ENCODE measurements at regions not wholly inside any gene's neighbourhood (a gene's known extent, or its start where the extent isn't known, plus 50 kb on each side); places are given as distances from the start of the nearest gene placed in this dataset.

GRCh38 chr13:103876571-103876970, 810.4 kb upstream of the SLC10A2 start:
- no peak overlapping the region for H3K4me3 ChIP-seq (ENCODE audit: low read depth, poor library complexity, severe bottlenecking)
- intact Hi-C loops (cut with DNase I; ENCODE audit: low total_unique reads) = no loop called here
- DNase-seq (ENCODE audit: low spot score in 2 of 2) = no peak
- no peak for TF ChIP-seq CTCF (IDR thresholded peaks at IDR 0.05)
- no peak for TF ChIP-seq POLR2A (IDR thresholded peaks at IDR 0.05)
- WGBS, 2 donors = 77 to 78% methylated on average over 6 of the region's 6 CpGs

DNA sequence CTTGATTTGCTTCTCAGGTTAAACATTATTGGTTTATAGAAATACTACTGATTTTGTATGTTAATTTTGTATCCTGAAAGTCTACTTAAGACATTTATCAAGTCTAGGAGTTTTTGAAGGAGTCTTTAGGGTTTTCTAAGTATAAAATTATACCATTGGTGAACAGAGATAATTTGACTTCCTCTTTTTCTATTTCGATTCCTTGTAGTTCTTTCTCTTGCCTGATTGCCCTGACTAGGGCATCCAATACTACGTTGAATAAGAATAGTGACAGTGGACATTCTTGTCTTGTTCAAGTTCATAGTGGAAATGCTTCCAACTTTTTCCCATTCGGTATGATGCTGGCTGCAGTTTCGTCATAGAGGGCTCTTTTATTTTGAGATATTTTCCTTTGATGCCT, 807.5 kb upstream of the SLC10A2 start:
- intact Hi-C loops (cut with DNase I; ENCODE audit: low total_unique reads) = no loop called here
- WGBS, 2 donors = 79 to 83% methylated on average over 4 of the region's 4 CpGs
- no peak for TF ChIP-seq CTCF (IDR thresholded peaks at IDR 0.05)
- TF ChIP-seq POLR2A (IDR thresholded peaks at IDR 0.05) = no peak
- no peak overlapping the region for H3K4me3 ChIP-seq (ENCODE audit: low read depth, poor library complexity, severe bottlenecking)
- no peak for DNase-seq (ENCODE audit: low spot score in 2 of 2)

- DNase-seq (ENCODE audit: low spot score in 2 of 2) = no peak
- intact Hi-C loops (cut with DNase I; ENCODE audit: low total_unique reads) = no loop called here
- WGBS, 2 donors = 82 to 83% methylated on average over 8 of the region's 8 CpGs
- no peak overlapping the region for H3K4me3 ChIP-seq (ENCODE audit: low read depth, poor library complexity, severe bottlenecking)
- TF ChIP-seq CTCF (IDR thresholded peaks at IDR 0.05) (no peak), POLR2A (IDR thresholded peaks at IDR 0.05) (no peak)
These were observed 799.8 kb upstream of the SLC10A2 start for GRCh38 chr13:103866048-103866447.

- no peak for TF ChIP-seq CTCF (IDR thresholded peaks at IDR 0.05)
- no peak for TF ChIP-seq POLR2A (IDR thresholded peaks at IDR 0.05)
- intact Hi-C loops (cut with DNase I; ENCODE audit: low total_unique reads) = no loop called here
- DNase-seq (ENCODE audit: low spot score in 2 of 2) = no peak
- no peak overlapping the region for H3K4me3 ChIP-seq (ENCODE audit: low read depth, poor library complexity, severe bottlenecking)
- 90 to 93% methylated on average over 4 of the region's 4 CpGs for WGBS, 2 donors
These were observed 796.3 kb upstream of the SLC10A2 start for GRCh38 chr13:103862525-103862924.

DNA sequence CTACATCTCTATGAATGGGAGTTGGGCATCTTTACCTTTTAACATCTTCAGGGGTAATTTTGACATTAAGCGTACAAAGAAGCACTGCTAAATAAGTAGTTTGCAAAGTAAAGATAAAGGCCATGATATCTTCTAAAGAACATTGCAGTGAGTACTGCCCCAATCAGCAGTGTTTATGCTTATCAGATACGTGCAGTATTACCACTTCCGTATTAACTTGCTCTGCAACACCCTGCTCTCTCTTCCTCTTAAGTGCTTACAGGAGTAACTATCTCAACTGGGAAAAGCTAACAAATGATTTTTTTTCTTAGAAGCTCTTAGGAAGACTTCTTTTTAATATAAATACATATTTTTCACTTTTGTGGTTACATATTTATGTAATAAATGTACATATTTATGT, 793.7 kb upstream of the SLC10A2 start:
- WGBS, 2 donors = 66 to 68% methylated on average over 3 of the region's 3 CpGs
- DNase-seq (ENCODE audit: low spot score in 2 of 2) = no peak
- no peak for TF ChIP-seq CTCF (IDR thresholded peaks at IDR 0.05)
- TF ChIP-seq POLR2A (IDR thresholded peaks at IDR 0.05) = no peak
- H3K4me3 ChIP-seq (ENCODE audit: low read depth, poor library complexity, severe bottlenecking) = no peak overlapping the region
- intact Hi-C loops (cut with DNase I; ENCODE audit: low total_unique reads) = no loop called here

- no peak for DNase-seq (ENCODE audit: low spot score in 2 of 2)
- H3K4me3 ChIP-seq (ENCODE audit: low read depth, poor library complexity, severe bottlenecking) = no peak overlapping the region
- TF ChIP-seq POLR2A (IDR thresholded peaks at IDR 0.05) (no peak), CTCF (IDR thresholded peaks at IDR 0.05) (no peak)
- intact Hi-C loops (cut with DNase I; ENCODE audit: low total_unique reads) = no loop called here
- WGBS, 2 donors = 51 to 56% methylated on average over 5 of the region's 5 CpGs
These were observed 785.8 kb upstream of the SLC10A2 start for GRCh38 chr13:103852036-103852435.

All from lower leg skin (tissue), 4 donors.